ENCODE measurements at regions not wholly inside any gene's neighbourhood (a gene's known extent, or its start where the extent isn't known, plus 50 kb on each side); places are given as distances from the start of the nearest gene placed in this dataset.

- TF ChIP-seq CHD7 (IDR thresholded peaks at IDR 0.05; ENCODE audit: insufficient replicate concordance, low read length) (no peak), RXRA (IDR thresholded peaks at IDR 0.05; ENCODE audit: insufficient read depth, low read depth, low read length) (no peak), CBX8 (IDR thresholded peaks at IDR 0.05; ENCODE audit: borderline replicate concordance, low read depth, low read length) (no peak), HDAC2 (IDR thresholded peaks at IDR 0.05; ENCODE audit: borderline replicate concordance in 1 of 2, low read depth in 2 of 2, low read length in 2 of 2) (no peak), FOSL1 (IDR thresholded peaks at IDR 0.05; ENCODE audit: insufficient read depth, low read depth, low read length) (no peak), KDM1A (IDR thresholded peaks at IDR 0.05; ENCODE audit: borderline replicate concordance, low read length) (no peak), POU5F1 (IDR thresholded peaks at IDR 0.05; ENCODE audit: low read depth, low read length) (no peak), RBBP5 (IDR thresholded peaks at IDR 0.05; ENCODE audit: borderline replicate concordance, low read depth, low read length) (no peak)
- TF ChIP-seq, protein P1, sequence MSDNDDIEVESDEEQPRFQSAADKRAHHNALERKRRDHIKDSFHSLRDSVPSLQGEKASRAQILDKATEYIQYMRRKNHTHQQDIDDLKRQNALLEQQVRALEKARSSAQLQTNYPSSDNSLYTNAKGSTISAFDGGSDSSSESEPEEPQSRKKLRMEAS (IDR thresholded peaks at IDR 0.05) = no peak
These were observed 104.2 kb upstream of the CDCA7L start (continued) for GRCh38 chr7:22049766-22050500.

All from H1 (cell line).